ENCODE measurements at regions not wholly inside any gene's neighbourhood (a gene's known extent, or its start where the extent isn't known, plus 50 kb on each side); places are given as distances from the start of the nearest gene placed in this dataset.

DNA sequence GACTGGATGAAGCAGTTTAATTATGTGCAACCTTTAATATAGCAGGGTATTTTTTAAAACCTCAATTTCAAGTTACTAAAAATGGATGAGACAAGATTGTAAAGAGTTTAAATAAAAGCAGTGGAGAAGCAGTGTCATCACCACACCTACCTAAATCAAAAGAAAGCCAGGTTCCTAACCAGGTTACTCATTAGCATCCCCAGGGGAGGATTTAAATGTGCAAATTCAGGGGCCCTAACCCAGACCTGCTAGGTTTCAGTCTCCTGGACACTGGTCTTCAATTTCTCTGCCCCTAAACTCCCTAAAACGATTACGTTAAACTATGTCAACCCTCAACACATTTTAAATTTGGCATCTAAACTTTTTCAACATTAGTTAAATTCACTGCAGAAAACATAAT is 116.9 kb upstream of the KLF3 start:
- H3K4me3 ChIP-seq (ENCODE audit: low read depth, low read length) = no peak overlapping the region
- TF ChIP-seq, protein P1, sequence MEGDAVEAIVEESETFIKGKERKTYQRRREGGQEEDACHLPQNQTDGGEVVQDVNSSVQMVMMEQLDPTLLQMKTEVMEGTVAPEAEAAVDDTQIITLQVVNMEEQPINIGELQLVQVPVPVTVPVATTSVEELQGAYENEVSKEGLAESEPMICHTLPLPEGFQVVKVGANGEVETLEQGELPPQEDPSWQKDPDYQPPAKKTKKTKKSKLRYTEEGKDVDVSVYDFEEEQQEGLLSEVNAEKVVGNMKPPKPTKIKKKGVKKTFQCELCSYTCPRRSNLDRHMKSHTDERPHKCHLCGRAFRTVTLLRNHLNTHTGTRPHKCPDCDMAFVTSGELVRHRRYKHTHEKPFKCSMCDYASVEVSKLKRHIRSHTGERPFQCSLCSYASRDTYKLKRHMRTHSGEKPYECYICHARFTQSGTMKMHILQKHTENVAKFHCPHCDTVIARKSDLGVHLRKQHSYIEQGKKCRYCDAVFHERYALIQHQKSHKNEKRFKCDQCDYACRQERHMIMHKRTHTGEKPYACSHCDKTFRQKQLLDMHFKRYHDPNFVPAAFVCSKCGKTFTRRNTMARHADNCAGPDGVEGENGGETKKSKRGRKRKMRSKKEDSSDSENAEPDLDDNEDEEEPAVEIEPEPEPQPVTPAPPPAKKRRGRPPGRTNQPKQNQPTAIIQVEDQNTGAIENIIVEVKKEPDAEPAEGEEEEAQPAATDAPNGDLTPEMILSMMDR (IDR thresholded peaks at IDR 0.05; ENCODE audit: insufficient read depth, low read length) = no peak
- DNase-seq (ENCODE audit: low read depth) = no peak

DNA sequence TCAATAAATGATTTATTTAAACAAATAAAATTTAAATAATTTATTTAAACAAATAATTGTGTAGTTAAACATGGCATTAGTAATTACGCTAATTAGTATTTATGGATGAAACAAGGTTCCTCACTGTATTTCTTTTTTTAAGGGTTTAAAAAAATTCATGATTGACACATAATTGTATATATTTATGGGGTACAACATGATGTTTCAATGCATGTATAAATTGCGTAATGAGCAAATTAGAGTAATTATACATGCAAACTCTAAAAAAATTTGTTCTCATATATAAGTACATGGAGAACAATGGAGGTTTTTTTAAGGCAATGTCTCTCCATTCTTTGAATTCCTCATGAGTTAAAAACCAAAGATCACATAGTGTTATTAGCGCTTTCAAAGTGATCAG is 115.7 kb upstream of the KLF3 start:
- TF ChIP-seq, protein P1 (IDR thresholded peaks at IDR 0.05; ENCODE audit: insufficient read depth, low read length) = no peak
- no peak overlapping the region for H3K4me3 ChIP-seq (ENCODE audit: low read depth, low read length)

DNA sequence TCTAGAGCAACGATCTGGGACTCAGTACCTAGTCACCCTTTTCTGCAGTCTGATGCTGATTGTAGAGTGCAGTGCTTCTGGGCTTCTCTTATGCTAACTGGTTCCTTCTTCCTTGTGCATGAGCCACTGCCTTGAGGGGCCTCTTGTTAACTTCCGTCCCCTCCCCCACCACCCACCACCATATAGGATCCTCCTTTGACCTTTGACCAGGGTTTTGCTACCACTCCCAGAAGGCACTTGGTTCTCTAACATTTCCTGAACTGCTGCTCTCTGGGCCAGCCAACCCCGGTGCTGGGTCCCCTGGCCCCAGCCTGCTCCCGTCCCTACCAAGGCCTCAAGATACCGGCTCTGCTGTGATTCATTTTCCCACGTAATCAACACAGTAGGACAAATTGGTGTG is 104.6 kb upstream of the KLF3 start:
- DNase-seq (ENCODE audit: low read depth) = no peak
- TF ChIP-seq, protein P1 (IDR thresholded peaks at IDR 0.05; ENCODE audit: insufficient read depth, low read length) = no peak
- H3K4me3 ChIP-seq (ENCODE audit: low read depth, low read length) = no peak overlapping the region

More for the DNA sequence above, 115.7 kb upstream of the KLF3 start:
- no peak for DNase-seq (ENCODE audit: low read depth)

DNA sequence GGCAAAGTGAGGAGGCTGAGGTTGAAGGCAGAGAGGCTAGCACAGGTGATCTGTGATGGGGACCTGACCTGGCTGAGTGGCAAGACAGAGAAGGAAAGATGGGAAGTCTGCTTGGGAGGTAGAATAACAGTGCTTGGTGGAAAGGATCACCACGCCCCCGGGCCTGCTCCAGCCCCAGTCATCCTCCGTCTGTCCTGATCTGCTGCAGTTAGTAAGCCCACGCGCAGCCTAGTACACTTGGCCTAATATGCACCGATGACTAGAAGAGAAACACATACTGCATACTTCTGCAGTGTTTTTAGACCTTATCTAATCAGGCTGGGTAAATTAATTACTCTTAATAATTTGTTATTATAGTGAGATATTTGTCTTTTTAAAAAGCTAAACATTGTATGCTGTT is 103.7 kb upstream of the KLF3 start:
- no peak for DNase-seq (ENCODE audit: low read depth)
- TF ChIP-seq, protein P1 (IDR thresholded peaks at IDR 0.05; ENCODE audit: insufficient read depth, low read length) = no peak
- H3K4me3 ChIP-seq (ENCODE audit: low read depth, low read length) = no peak overlapping the region

DNA sequence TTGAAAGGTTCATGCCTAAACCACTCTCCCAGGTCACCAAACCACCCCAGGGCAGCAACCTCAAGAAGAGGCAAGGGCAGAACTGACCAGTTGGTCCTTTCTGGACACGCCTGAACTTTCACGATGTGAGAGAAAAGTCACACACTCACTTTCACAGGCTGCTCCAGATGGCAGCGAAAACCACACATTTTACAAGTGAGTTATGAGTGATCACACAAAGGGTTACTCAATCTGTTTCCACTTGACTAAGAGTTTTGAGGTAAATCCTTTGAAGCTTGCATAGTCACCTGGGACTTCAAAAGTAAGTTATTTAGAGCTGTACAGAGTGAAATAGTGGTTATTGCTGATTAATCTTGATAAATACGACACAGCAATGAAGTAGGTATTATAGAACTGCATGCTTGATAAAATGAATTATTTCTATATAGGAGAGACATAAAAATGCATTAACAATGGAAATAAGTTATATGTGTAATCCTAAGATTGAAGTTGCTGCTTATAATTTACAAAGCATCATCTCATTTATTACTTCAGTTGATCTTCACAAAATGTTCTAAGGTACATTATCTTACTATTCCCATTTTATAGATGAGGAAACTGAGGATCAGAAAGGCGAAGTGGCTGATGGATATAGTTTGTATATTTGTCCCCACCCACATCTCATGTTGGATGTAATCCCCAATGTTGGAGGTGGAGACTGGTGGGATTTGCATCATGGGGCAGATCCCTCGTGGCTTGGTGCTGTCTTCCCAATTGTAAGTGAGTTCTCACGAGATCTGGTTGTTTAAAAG is 103.0 kb upstream of the KLF3 start:
- no peak for DNase-seq (ENCODE audit: low read depth)
- no peak overlapping the region for H3K4me3 ChIP-seq (ENCODE audit: low read depth, low read length)
- TF ChIP-seq, protein P1 (IDR thresholded peaks at IDR 0.05; ENCODE audit: insufficient read depth, low read length) = no peak

DNA sequence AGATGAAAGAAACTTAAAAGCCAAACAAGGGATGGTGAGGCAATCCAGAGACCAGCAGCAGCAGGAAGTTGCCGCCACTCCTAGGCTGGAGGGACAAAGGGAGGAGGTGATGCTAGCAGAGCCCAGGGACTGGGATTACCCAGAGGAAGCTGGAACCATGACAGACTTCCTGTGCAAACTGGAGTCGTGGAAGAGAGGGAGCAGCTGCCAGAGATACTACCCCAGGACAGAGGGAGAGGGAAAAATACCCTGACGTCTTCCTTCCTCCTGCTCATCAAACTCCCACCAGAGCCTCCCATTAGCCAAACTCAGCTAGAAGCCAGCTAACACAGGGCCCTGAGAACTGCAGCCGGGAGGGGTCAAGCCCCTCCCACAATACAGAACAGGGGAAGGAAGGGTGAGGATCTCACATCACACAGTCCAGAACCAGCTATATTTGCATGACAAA is 101.2 kb upstream of the KLF3 start:
- DNase-seq (ENCODE audit: low read depth) = peak; percentile 74
- H3K4me3 ChIP-seq (ENCODE audit: low read depth, low read length) = no peak overlapping the region
- TF ChIP-seq, protein P1 (IDR thresholded peaks at IDR 0.05; ENCODE audit: insufficient read depth, low read length) = no peak
